ENCODE measurements at regions not wholly inside any gene's neighbourhood (a gene's known extent, or its start where the extent isn't known, plus 50 kb on each side); places are given as distances from the start of the nearest gene placed in this dataset.
"Not testable (repeated sequence)": the region's sequence is repeated elsewhere in the genome, so short reads cannot be mapped to it uniquely, and the experiment has no call there.

GRCh38 chr3:154664714-154665113 lies 234.7 kb upstream of the GPR149 start:
- DNase-seq (ENCODE audit: low read depth), result no peak

GRCh38 chr3:154662851-154663250 lies 232.9 kb upstream of the GPR149 start:
- DNase-seq (ENCODE audit: low read depth), result no peak

- DNase-seq (ENCODE audit: low read depth), result no peak
Measured at GRCh38 chr3:154660811-154661210, 230.8 kb upstream of the GPR149 start.

GRCh38 chr3:154658000-154658399 lies 228.0 kb upstream of the GPR149 start:
- DNase-seq (ENCODE audit: low read depth), result no peak

- no peak for DNase-seq (ENCODE audit: low read depth)
Measured at GRCh38 chr3:154657218-154657617, 227.2 kb upstream of the GPR149 start.

- DNase-seq (ENCODE audit: low read depth), result no peak
Measured at GRCh38 chr3:154656486-154656885, 226.5 kb upstream of the GPR149 start.

- DNase-seq (ENCODE audit: low read depth), result no peak
Measured at GRCh38 chr3:154642145-154642544, 212.2 kb upstream of the GPR149 start.

- DNase-seq (ENCODE audit: low read depth), result no peak
Measured at GRCh38 chr3:154625756-154626155, 195.8 kb upstream of the GPR149 start.

- not testable (repeated sequence) for DNase-seq (ENCODE audit: low read depth)
Measured at GRCh38 chr3:154619621-154620020, 189.6 kb upstream of the GPR149 start.

GRCh38 chr3:154616298-154616697 lies 186.3 kb upstream of the GPR149 start:
- DNase-seq (ENCODE audit: low read depth), result no peak

- DNase-seq (ENCODE audit: low read depth), result no peak
Measured at GRCh38 chr3:154615471-154615870, 185.5 kb upstream of the GPR149 start.

GRCh38 chr3:154614601-154615000 lies 184.6 kb upstream of the GPR149 start:
- no peak for DNase-seq (ENCODE audit: low read depth)

GRCh38 chr3:154614078-154614477 lies 184.1 kb upstream of the GPR149 start:
- DNase-seq (ENCODE audit: low read depth), result no peak

GRCh38 chr3:154602241-154602640 lies 172.3 kb upstream of the GPR149 start:
- DNase-seq (ENCODE audit: low read depth), result no peak

GRCh38 chr3:154598166-154598565 lies 168.2 kb upstream of the GPR149 start:
- no peak for DNase-seq (ENCODE audit: low read depth)

GRCh38 chr3:154590675-154591384 lies 160.8 kb upstream of the GPR149 start:
- DNase-seq (ENCODE audit: low read depth), result no peak

GRCh38 chr3:154588831-154589230 lies 158.8 kb upstream of the GPR149 start:
- DNase-seq (ENCODE audit: low read depth), result no peak

- DNase-seq (ENCODE audit: low read depth), result no peak
Measured at GRCh38 chr3:154584974-154585373, 155.0 kb upstream of the GPR149 start.

GRCh38 chr3:154584041-154584440 lies 154.1 kb upstream of the GPR149 start:
- DNase-seq (ENCODE audit: low read depth), result no peak

- no peak for DNase-seq (ENCODE audit: low read depth)
Measured at GRCh38 chr3:154583086-154583634, 153.2 kb upstream of the GPR149 start.

- no peak for DNase-seq (ENCODE audit: low read depth)
Measured at GRCh38 chr3:154582501-154582900, 152.5 kb upstream of the GPR149 start.

- DNase-seq (ENCODE audit: low read depth), result no peak
Measured at GRCh38 chr3:154571553-154572226, 141.7 kb upstream of the GPR149 start.

- no peak for DNase-seq (ENCODE audit: low read depth)
Measured at GRCh38 chr3:154568064-154568463, 138.1 kb upstream of the GPR149 start.

Data from HS-27A (cell line).